Mesodermal cell (in vitro differentiated cells): ENCODE measurements at regions not wholly inside any gene's neighbourhood (a gene's known extent, or its start where the extent isn't known, plus 50 kb on each side); places are given as distances from the start of the nearest gene placed in this dataset.

Source experiments
- H3K27ac ChIP-seq: 2 replicates; pipeline ENCODE4 v1.7.0; 2013; ENCODE audit warnings: mild to moderate bottlenecking, low read depth, low read length, moderate library complexity; ENCODE audit not compliant: severe bottlenecking
- H3K36me3 ChIP-seq: 2 replicates; pipeline ENCODE4 v1.7.1; 2013; ENCODE audit warnings: mild to moderate bottlenecking, low read length, moderate library complexity; ENCODE audit not compliant: control insufficient read depth, insufficient read depth
- H3K4me1 ChIP-seq: one replicate; pipeline ENCODE4 v1.7.1; 2013; ENCODE audit warnings: mild to moderate bottlenecking, low read length; ENCODE audit not compliant: insufficient read depth, control insufficient read depth, poor library complexity, severe bottlenecking
- H3K4me3 ChIP-seq: 2 replicates; pipeline ENCODE4 v1.7.0; 2013; ENCODE audit warnings: low read length, control low read depth, mild to moderate bottlenecking; ENCODE audit not compliant: insufficient read depth, poor library complexity, severe bottlenecking; ENCODE audit errors: extremely low read depth
- H3K9me3 ChIP-seq: 2 replicates; pipeline ENCODE4 v1.7.1; 2013; ENCODE audit warnings: mild to moderate bottlenecking, low read length, moderate library complexity; ENCODE audit not compliant: control insufficient read depth
- WGBS, 2 experiments: methylation state at CpG; one replicate each; pipeline ENCODE4 v1.1.5; 2013; ENCODE audit warnings: missing lambda C conversion rate in 2 of 2; ENCODE audit not compliant: insufficient coverage in 2 of 2; 5-methylcytosine and 5-hydroxymethylcytosine counted together

DNA sequence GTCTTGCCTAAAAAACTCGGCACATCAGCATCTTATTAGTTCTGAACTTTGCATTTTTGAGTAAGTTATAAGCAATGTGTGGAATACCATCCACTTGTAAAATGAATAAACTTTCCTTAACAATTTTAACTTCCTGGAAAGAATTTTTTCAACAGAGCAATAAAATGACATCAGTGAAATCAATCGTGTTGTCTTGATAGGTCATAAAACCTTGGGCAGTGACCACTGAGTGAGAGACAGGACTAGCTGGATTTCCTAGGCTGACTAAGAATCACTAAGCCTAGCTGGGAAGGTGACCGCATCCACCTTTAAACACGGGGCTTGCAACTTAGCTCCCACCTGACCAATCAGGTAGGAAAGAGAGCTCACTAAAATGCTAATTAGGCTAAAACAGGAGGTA, 403.0 kb upstream of the CNKSR2 start:
- peaks cover 10% of the 10 kb centered on the region for H3K4me1 ChIP-seq
- H3K4me3 ChIP-seq: no peak overlapping the region
- H3K27ac ChIP-seq: no peak overlapping the region
- WGBS, 2 experiments: no CpG with 5 or more reads among the region's 4 CpGs
- H3K36me3 ChIP-seq: no peaks in the 10 kb centered on the region
- no peaks in the 10 kb centered on the region for H3K9me3 ChIP-seq

DNA sequence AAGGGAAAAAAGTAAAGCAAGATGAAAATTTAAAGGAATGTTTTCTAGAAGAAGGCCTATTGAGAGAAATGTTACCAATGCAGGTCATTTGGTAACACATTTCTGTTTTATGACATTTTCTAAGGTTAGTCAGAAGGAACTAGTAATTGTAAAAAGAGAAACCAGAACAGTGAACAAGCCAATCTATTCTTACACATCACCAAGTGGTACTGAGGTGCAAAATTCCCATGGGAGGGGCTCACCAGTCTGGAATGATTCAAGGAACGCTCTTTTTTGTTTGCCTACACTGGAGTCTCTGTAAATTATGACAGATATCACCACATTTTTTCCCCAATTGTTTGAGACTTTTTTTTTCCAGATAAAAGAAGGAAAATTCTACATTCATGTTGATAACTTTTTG, 404.7 kb upstream of the CNKSR2 start:
- Histone ChIP-seq H3K9me3 (no peaks in the 10 kb centered on the region), H3K4me1 (peaks cover 10% of the 10 kb centered on the region), H3K27ac (peak overlapping the region; percentile 49), H3K4me3 (no peak overlapping the region), H3K36me3 (no peaks in the 10 kb centered on the region)
- no CpG with 5 or more reads among the region's 1 CpG for WGBS, 2 experiments

DNA sequence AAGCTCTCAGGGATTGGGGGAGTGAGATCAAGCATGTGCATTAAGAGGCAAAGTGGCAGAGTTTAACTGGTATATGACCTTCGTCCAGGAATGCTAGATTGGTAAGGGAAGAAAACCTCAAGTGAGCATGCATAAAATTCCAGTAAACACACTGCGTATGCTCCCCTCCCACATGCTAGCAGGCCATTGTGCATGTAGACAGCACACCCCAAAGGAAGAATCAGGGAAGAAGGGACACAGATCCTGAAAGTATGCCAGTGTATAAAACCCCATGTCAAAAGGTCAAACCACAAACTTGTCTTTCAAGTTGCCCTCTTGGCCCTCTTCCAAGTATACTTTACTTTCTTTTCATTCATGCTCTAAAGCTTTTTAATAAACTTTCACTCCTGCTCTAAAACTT, 405.2 kb upstream of the CNKSR2 start:
- H3K36me3 ChIP-seq: no peaks in the 10 kb centered on the region
- no CpG with 5 or more reads among the region's 2 CpGs for WGBS, 2 experiments
- H3K9me3 ChIP-seq: no peaks in the 10 kb centered on the region
- H3K4me3 ChIP-seq: no peak overlapping the region
- peak overlapping the region; percentile 49 for H3K27ac ChIP-seq
- peaks cover 10% of the 10 kb centered on the region for H3K4me1 ChIP-seq

DNA sequence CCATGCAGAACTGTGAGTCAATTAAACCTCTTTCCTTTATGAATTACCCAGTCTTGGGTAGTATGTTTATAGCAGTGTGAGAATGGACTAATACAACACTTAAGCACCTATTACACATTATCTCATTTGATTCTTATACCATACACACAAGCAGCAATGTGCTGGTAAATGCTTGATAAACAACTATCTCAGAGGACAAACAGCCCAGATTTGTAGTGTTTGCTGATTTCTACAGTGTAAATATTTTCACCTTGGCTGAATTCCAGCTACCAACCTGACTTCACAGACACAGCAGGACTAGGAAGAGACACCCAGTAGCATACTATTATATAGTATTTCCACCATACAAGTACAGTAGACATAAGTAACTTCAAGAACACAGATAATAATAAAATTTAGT, 406.5 kb upstream of the CNKSR2 start:
- Histone ChIP-seq H3K36me3 (no peaks in the 10 kb centered on the region), H3K4me3 (no peak overlapping the region), H3K27ac (no peak overlapping the region), H3K9me3 (no peaks in the 10 kb centered on the region), H3K4me1 (peaks cover 10% of the 10 kb centered on the region)

DNA sequence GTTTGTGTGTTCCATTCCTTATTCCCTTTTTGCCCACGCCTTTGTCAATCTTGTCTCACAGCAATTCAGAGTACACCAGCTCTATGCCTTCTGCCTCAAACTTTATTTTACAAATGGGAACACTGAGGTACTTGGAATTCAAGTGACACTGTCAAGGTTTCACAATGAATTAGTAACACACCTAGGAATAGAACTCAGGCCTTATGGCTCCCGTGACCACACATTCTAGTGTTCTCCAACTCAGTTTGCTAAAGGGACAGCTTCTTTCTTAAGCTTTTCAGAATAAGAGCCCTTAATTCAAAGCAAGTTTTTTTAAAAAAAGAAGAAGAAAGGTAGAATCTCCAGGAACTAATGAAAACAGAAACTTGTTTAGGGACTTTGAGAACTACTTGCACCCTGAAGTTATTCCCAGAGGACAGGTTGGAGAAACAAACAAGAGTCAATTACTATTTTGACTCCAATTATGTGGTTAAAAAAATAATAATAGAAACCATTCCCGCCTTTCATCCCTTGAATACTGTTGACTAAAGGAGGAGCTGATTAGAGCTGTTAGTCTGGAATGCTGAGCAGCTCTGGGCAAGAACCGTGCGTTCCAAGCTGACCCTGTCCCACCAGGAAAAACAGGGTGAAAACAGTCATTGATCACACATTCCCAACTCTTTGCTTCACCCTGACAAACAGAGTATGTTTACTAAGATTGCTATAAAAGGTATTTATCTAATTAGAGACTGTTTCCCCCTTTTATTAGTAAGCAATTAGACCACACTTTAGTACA, 408.8 kb upstream of the CNKSR2 start:
- H3K9me3 ChIP-seq: no peaks in the 10 kb centered on the region
- H3K4me3 ChIP-seq: no peak overlapping the region
- no peak overlapping the region for H3K27ac ChIP-seq
- no peaks in the 10 kb centered on the region for H3K36me3 ChIP-seq
- WGBS, 2 experiments: no CpG with 5 or more reads among the region's 5 CpGs
- H3K4me1 ChIP-seq: peaks cover 10% of the 10 kb centered on the region

DNA sequence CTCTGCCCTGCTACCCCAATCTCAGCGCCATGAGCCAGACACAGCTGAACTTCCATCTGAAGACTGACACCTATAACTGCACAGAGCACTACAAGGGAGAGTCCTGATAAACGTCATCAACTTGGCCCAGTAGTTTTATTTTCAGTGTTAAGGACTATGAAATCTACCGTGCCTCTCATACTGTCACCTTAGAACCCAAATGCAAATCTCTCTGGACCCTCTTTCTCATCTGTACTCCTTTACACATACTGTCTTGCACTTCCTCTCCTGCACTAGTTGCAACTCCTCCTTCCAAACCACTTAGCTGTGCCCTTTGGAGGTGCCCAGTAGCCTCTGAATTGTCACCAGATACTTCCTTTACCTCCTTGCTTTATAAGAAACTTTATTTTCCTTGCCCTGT, 420.2 kb upstream of the CNKSR2 start:
- no peak overlapping the region for H3K4me3 ChIP-seq
- 88 to 100% methylated on average over 1 to 3 of the region's 3 CpGs for WGBS, 2 experiments
- no peak overlapping the region for H3K27ac ChIP-seq
- H3K36me3 ChIP-seq: no peaks in the 10 kb centered on the region
- no peaks in the 10 kb centered on the region for H3K4me1 ChIP-seq
- H3K9me3 ChIP-seq: no peaks in the 10 kb centered on the region

DNA sequence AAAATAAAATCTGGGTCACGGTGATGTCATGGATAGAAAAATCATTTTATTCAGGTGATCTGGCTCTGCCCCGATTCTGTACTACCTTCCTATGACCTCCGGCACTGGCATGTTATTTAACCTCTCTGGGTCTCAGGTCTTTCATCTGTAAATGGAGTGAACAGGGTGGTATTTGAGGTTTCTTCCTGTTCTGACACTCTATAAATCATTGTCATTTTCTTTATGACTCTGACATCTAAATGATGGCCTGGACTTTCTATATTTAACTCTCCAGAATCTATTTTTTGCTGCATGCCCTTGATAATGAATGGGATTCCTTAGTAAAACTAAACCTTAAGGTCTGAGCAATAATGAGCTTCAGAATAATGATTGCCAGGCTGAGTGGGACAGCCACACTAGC, 422.0 kb upstream of the CNKSR2 start:
- H3K4me1 ChIP-seq: peaks cover 4% of the 10 kb centered on the region
- H3K4me3 ChIP-seq: no peak overlapping the region
- WGBS, 2 experiments: 86% methylated on average over 1 of the region's 3 CpGs; no CpG with 5 or more reads in 1 of the 2 experiments
- no peaks in the 10 kb centered on the region for H3K9me3 ChIP-seq
- H3K27ac ChIP-seq: no peak overlapping the region
- no peaks in the 10 kb centered on the region for H3K36me3 ChIP-seq

DNA sequence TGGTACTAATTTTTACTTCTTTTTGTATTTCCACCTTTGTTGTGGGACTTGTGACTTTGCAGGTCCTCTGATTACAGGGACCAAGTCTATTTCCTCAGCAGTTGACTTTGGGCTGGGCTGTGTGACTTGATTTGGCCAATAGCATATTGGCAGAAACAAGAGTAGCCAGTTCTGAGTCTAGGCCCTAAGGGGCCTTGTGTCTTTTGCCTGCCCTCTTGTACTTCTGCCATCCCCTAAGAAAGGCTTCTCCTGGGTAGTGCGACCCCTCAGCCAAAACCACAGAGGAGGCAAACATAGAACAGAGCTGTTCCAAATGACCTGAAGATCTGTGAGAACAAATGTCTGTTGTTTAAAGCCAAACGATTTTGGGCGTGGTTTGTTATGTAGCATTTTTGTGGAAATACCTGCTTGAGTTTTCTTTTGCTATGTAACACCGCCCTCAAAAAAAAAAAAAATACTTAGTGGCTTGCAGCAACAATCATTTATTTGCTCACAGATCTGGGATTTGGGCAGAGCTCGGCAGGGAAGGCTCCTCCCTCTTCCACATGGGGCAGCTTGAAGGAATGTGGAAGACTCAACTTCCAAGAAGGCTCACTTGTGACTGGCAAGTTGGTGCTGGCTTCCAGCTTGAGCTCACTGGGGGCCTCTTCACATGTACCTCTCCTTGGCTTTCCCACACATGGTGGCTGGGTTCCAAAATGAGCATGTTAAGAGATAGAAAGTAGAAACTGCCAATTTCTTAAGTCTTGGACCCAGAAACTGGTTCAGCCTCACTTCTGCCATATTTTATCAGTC, 423.0 kb upstream of the CNKSR2 start:
- H3K9me3 ChIP-seq: no peaks in the 10 kb centered on the region
- H3K36me3 ChIP-seq: no peaks in the 10 kb centered on the region
- 80% methylated on average over 2 of the region's 5 CpGs; no CpG with 5 or more reads in 1 of the 2 experiments for WGBS, 2 experiments
- peaks cover 4% of the 10 kb centered on the region for H3K4me1 ChIP-seq
- H3K27ac ChIP-seq: no peak overlapping the region
- no peak overlapping the region for H3K4me3 ChIP-seq

DNA sequence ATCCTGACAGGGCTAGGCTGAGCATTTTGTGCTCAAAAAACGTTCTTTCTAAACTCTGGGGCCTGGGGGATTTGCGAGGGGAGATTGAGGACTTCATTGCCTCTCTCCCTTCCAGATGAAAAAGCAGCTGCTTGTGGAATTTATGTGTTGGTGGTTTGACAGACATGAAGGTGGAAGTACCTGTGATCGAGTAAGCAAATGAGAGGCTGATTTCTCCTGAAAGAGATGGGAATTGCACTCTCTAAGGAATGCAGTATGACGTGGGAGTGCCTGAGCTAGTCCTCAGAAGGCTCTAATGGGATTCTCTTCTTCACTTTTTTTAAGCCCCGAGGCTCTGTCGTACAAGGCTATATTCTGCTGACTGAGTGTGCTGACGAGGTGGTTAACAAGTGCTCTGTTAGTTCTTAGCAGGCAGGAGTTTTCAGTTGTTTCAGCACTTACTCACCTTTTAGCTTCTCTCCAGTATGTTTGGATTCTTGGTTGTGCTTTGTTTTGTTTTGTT, 426.8 kb upstream of the CNKSR2 start:
- no peaks in the 10 kb centered on the region for H3K9me3 ChIP-seq
- no peak overlapping the region for H3K4me3 ChIP-seq
- no peaks in the 10 kb centered on the region for H3K36me3 ChIP-seq
- H3K27ac ChIP-seq: no peak overlapping the region
- H3K4me1 ChIP-seq: peaks cover 4% of the 10 kb centered on the region
- 0 to 27% methylated on average over 1 to 2 of the region's 7 CpGs for WGBS, 2 experiments

DNA sequence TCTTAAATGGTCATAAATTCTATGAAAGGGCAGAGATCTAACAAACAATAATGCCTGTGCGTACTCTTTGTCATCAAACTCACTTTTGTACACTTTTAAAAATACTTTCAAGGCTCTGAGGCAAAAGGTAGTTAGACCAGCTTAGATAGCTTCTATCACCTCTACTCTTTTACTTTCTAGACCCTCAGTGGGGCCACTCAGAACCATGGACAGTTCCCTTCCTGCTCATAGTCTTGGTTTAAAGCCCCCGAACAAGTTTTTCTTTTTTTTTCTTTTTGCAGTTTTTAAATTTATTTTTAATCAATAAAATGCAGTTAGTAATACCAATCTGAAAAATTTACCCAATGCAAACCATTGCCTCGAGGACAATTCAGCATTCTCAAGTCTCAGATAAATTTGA, 460.5 kb upstream of the CNKSR2 start:
- Histone ChIP-seq H3K4me3 (no peak overlapping the region), H3K36me3 (no peaks in the 10 kb centered on the region), H3K9me3 (no peaks in the 10 kb centered on the region), H3K27ac (no peak overlapping the region), H3K4me1 (no peaks in the 10 kb centered on the region)
- WGBS, 2 experiments: no CpG with 5 or more reads among the region's 3 CpGs

DNA sequence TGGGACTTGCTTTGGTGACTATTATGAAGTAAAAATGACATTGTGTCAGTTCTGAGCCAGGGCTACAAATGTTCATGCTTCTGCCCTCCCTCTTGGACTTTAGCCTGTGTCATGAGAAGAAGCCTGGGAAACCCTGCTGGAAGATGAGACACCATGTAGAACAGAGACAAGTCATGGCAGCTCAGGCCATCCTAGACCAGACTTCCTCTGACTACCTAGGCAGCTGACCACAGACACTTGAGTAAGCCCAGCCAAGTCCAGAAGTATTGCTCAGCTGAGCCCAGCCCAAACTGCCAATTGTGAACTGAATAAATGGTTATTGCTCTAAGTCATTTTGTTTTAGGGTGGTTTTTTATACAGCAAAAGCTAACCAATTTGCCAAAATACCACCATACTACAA, 467.6 kb upstream of the CNKSR2 start:
- H3K4me1 ChIP-seq: no peaks in the 10 kb centered on the region
- H3K9me3 ChIP-seq: no peaks in the 10 kb centered on the region
- no peak overlapping the region for H3K27ac ChIP-seq
- no peak overlapping the region for H3K4me3 ChIP-seq
- H3K36me3 ChIP-seq: no peaks in the 10 kb centered on the region
